Left colon (tissue), 2 donors: ENCODE measurements at regions not wholly inside any gene's neighbourhood (a gene's known extent, or its start where the extent isn't known, plus 50 kb on each side); places are given as distances from the start of the nearest gene placed in this dataset.

Source experiments
- ATAC-seq: fragments of 200-7000 bp; cut with Tn5 transposase; one replicate; pipeline ENCODE4 v1.9.1; 2020; ENCODE audit warnings: mild to moderate bottlenecking, moderate library complexity
- DNase-seq, 2 donors: peaks; one replicate each; pipeline ENCODE4 v3.0.0-alpha.2; 2020
- intact Hi-C, 2 donors: fragments of 100-400 bp; cut with DNase I in 1 of 2; cut with micrococcal nuclease in 1 of 2; formaldehyde crosslinking; loops; one replicate each; pipeline versions ENCODE4 v1.11.2 to v1.14.0; 2022; cut with DNase I, micrococcal nuclease
- donor health status: DM: no; HTN: no; CAD: no.
- donor health status: DM: yes; HTN: yes; CAD: no.

GRCh38 chr17:12492450-12492849 lies 173.2 kb upstream of the MYOCD start:
- intact Hi-C loops, result no loop called here
- DNase-seq (no peak), ATAC-seq (no peak)

DNA sequence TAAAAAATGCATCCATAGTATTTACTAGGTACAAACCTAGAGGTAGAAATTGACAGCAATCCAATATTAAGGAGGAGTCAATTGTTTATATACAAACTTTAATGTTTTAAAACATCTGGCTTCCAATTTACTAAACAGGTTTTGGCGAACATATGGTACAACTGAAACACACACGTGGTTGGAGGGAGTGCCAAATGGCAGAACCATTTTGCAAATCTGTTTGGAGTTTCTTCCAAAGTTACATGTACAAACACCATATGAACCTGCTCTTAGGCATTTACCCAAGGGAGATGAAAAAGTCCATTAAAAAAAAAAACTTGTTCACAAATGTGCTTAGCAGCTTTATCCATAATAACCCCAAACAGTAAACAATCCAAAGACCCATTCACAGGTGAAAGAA lies 159.8 kb upstream of the MYOCD start:
- intact Hi-C loops, result no loop called here
- no peak for ATAC-seq
- DNase-seq, result no peak

- ATAC-seq, result no peak
- no peak for DNase-seq
- intact Hi-C loops, result no loop called here
These were observed 158.6 kb upstream of the MYOCD start for GRCh38 chr17:12507026-12507595.

- no peak for DNase-seq
- intact Hi-C loops, result no loop called here
- ATAC-seq, result no peak
These were observed 155.9 kb upstream of the MYOCD start for GRCh38 chr17:12509801-12510200.

DNA sequence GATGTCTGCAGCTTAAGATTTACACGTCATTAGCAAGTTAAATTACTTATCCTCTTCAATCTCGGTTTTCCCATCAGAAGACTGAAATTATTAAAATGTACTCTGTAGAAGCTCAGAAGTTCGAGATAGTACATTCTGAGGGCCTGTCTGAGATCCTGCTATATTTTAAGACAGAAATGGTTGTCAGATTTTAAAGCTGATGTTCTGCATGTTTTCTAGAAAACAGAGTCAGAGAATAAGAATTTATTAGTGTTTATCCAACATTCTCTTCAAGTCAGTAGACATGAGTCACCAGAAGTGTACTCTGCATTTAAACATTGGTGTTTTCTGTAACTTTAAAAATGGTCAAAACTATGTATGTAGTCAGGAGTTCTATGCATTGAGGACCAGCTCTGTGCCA lies 155.2 kb upstream of the MYOCD start:
- ATAC-seq, result no peak
- DNase-seq, result no peak
- intact Hi-C loops, result no loop called here

- ATAC-seq, result no peak
- DNase-seq, result no peak
- intact Hi-C loops, result no loop called here
These were observed 152.9 kb upstream of the MYOCD start for GRCh38 chr17:12512694-12513355.

DNA sequence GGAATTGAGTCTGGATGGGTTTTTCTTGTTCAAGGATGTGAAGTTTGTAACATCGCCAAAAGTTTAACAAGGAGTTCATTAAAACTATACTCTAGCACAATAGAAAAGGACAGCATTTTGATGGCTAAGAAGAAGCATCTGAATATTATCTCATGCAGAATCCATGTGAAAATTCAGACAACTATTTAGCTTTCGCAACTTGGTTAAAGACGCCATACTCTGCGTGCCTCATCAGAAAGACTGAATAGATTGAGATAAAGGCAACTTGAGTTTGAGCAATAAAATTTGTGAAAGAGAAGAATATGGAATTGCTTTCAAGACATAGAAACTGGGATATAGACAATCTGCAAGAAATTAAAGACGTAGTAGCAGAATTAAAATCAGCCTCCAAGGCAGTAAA lies 151.1 kb upstream of the MYOCD start:
- ATAC-seq, result no peak
- intact Hi-C loops, result no loop called here
- DNase-seq, result no peak

DNA sequence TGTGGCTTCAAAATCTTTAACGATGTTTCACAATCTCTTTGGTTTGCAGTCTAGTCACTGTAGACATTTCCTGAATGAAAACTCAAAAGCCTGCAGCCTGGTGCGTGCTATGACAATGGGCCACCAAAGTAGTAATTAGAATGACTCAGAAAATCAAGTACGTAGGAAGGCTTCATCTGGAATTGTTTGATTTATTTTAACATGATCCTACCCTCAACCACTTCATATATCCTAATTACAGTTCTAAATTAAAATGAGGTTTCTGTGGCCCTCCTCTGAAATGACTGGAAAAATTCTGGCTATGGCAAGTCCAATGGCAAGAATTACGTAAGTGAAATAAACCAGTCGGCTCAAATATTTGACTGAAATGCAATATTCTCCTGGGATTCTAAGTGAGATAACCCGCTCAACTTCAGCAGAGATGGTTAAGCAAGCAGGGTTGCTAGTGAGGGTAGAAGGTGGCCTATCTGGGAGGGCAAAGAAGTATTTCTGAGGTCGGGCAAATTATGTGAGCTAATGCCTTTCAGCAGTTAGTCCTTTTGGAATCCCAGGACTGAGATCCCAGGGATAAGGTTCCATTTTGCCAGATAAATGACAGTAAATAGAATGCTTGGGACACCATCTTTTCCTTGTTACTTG lies 145.6 kb upstream of the MYOCD start:
- no peak for DNase-seq
- no peak for ATAC-seq
- intact Hi-C loops, result no loop called here

- no peak for DNase-seq
- intact Hi-C loops, result no loop called here
- no peak for ATAC-seq
These were observed 144.3 kb upstream of the MYOCD start for GRCh38 chr17:12521416-12521815.

GRCh38 chr17:12522336-12522735 lies 143.4 kb upstream of the MYOCD start:
- no peak for DNase-seq
- ATAC-seq, result no peak
- intact Hi-C loops, result no loop called here

GRCh38 chr17:12522743-12523183 lies 142.9 kb upstream of the MYOCD start:
- ATAC-seq, result peak; percentile 51
- peak; percentile 24 to 33 for DNase-seq
- intact Hi-C loops, result no loop called here

- ATAC-seq (no peak), DNase-seq (no peak)
- intact Hi-C loops, result no loop called here
These were observed 142.4 kb upstream of the MYOCD start for GRCh38 chr17:12523244-12523643.

DNA sequence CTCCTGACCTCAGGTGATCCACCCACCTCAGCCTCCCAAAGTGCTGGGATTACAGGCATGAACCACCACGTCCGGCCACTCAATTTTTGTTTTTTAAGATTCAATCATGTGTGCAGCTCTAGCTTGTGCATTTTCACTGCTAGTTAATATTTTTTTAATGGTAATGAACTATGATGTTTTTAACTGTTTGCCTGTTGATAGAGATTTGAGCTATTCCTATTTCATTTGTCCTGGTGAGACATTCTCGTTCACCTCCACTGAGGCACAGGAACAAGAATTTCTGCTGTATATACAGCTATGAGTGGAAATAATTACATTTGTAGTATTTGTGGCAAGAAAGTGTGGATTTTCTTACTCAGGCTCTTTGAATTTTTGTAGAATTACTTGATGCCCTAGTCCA lies 137.7 kb upstream of the MYOCD start:
- DNase-seq (no peak), ATAC-seq (no peak)
- intact Hi-C loops, result no loop called here

DNA sequence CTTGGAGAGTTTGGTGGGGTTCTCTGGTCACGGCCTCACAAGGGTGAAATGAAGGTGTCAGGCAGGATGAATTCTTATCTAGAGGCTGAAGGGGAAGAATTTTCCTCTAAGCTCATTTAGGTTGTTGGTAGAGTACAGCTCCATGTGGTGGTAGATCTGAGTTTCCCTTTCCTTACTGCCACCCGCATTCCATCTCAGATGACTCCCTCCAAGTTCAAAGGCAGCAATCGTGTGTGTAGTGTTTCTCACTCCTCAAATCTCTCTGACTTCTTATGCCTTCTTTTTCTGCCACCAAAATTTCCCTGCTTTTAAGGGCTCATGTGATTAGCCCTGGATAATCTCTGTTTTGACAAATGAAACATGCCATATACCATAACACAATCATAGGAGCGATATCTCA lies 135.5 kb upstream of the MYOCD start:
- ATAC-seq (no peak), DNase-seq (no peak)
- intact Hi-C loops, result no loop called here

GRCh38 chr17:12536021-12536420 lies 129.7 kb upstream of the MYOCD start:
- intact Hi-C loops, result no loop called here
- DNase-seq, result peak in 1 of 2 donors; percentile 35
- ATAC-seq, result peak; percentile 67

- ATAC-seq (no peak), DNase-seq (no peak)
- intact Hi-C loops, result no loop called here
These were observed 129.2 kb upstream of the MYOCD start for GRCh38 chr17:12536472-12536871.

DNA sequence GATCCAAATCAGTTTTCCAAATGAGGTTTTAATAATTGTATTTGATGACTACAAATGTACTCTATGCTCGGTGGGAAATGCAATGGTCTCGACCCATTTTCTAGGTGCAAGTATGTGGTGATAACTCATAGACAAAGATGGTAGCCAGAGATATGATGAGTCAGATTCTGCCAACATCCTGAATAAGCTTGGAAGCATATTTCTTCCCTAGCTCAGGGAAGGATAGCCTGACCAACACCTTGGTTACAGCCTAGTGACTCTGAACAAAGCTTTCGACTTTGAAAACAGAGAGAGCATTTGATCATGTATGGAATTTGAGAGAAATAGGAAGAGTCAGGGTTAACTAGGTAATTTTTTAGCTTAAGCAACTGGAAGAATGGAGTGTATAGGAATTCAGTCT lies 128.3 kb upstream of the MYOCD start:
- ATAC-seq (no peak), DNase-seq (no peak)
- intact Hi-C loops, result no loop called here

DNA sequence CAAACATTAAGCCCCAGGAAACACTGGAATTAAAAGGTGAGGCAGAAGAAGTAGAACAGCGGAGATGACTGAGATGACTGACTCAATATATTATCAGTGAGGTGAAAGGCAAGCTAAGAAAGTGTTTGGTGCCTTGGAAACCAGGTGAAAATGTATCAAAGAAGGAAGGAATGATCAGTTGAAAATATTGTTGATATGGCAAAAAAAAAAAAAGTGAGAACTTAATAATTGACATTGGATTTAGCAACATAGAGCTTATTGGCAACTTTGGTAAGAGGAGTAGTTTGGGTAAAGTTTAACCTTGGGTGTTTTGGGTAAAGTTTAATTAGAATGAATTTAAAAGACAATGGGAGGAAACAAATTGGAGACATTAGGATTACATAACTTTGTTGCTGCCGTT lies 127.7 kb upstream of the MYOCD start:
- intact Hi-C loops, result no loop called here
- no peak for DNase-seq
- ATAC-seq, result no peak

DNA sequence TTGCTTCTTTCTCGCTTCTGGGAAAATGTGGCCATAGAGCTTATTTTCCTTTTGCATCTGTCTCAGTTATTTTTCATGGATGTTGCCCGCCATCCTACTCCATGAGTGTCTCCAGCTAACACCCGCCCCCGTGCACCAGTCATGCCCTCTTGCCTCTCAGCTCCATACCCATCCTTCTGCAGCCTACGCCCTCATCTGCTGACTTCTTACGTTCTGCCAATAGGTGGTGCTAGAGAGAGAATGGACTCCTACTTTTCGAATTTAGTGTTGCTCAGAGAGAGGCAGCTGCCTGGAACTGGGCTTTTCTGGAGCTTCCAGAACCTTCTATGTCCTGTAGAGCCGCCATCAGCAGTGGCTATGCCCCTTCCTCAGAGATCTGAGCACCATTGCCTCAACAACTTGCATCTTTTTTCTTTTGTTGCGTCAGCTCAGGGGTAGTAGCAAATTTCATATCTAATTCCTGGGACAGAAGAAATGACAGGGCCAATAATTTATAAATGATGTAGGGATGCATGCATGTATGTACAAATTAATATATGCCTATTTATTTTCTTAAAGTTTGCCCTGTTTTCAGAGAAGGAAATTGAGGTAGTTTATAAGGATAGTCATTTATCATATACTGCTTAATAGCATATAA lies 119.7 kb upstream of the MYOCD start:
- DNase-seq, result peak in 1 of 2 donors; percentile 15
- intact Hi-C loops, result loop anchor here in 1 of 2 donors (5.0 kb wide), 1 partner anchor 121 kb away; the partner anchor contains the start of gene MYOCD

DNA sequence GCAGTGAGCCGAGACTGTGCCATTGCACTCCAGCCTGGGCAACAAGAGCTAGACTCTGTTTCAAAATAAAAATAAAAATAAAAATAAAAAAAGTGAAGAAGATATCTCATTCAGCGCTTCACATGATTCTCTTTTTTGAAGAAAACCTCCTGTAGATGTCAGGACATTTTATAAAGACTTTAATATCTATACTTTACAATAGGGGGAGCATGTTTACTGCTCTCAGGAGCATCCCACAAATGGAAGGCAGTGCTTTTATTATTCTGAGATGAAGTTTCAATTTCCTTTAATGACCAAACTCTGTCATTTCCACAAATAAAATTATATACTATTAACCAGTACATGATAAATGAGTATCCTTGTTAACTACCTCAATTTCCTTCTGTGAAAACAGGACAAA lies 118.7 kb upstream of the MYOCD start:
- DNase-seq, result no peak
- intact Hi-C loops, result loop anchor here in 1 of 2 donors (5.0 kb wide), 1 partner anchor 120 kb away; the partner anchor contains the start of gene MYOCD
- no peak for ATAC-seq

More for the DNA sequence above, 119.7 kb upstream of the MYOCD start:
- ATAC-seq, result peak; percentile 86
